Gastrocnemius medialis (tissue), 4 donors: ENCODE measurements at regions not wholly inside any gene's neighbourhood (a gene's known extent, or its start where the extent isn't known, plus 50 kb on each side); places are given as distances from the start of the nearest gene placed in this dataset.
"Not testable (repeated sequence)": the region's sequence is repeated elsewhere in the genome, so short reads cannot be mapped to it uniquely, and the experiment has no call there.

Experiments used
- ATAC-seq, 2 donors: fragments of 150-250 bp; one replicate each; pipeline ENCODE4 v1.9.1; 2016
- DNase-seq, 2 donors: peaks; one replicate each; pipeline ENCODE4 v3.0.0-alpha.2; 2019
- H3K27ac ChIP-seq, 4 donors: fragments of 200-600 bp; sonication (generic); 1 replicate in 1 of 4; 2 replicates in 3 of 4; pipeline ENCODE4 v1.5.1; 2016 to 2018; ENCODE audit warnings: mild to moderate bottlenecking in 2 of 4, moderate library complexity in 1 of 4
- H3K27me3 ChIP-seq, 3 donors: fragments of 200-600 bp; sonication (generic) in 2 of 3; 1 replicate in 1 of 3; 2 replicates in 2 of 3; pipeline versions ENCODE4 v1.5.1 to v1.6.0; 2016 to 2019; ENCODE audit warnings: mild to moderate bottlenecking in 1 of 3, moderate library complexity in 1 of 3
- H3K36me3 ChIP-seq, 2 donors: fragments of 200-600 bp; sonication (generic) in 1 of 2; one replicate each; pipeline ENCODE4 v1.5.1; 2017 to 2018
- H3K4me1 ChIP-seq, 2 donors: fragments of 200-600 bp; sonication (generic) in 1 of 2; one replicate each; pipeline ENCODE4 v1.5.1; 2016 to 2017; ENCODE audit warnings: mild to moderate bottlenecking in 2 of 2
- H3K4me3 ChIP-seq, 4 donors: fragments of 200-600 bp; sonication (generic) in 3 of 4; 1 replicate in 1 of 4; 2 replicates in 3 of 4; pipeline ENCODE4 v1.5.1; 2016 to 2019; ENCODE audit warnings: mild to moderate bottlenecking in 2 of 4
- H3K9me3 ChIP-seq, 3 donors: fragments of 200-600 bp; sonication (generic) in 2 of 3; 1 replicate in 1 of 3; 2 replicates in 2 of 3; pipeline ENCODE4 v1.5.1; 2016 to 2019
- POLR2A ChIP-seq, 2 donors: fragments of 450-650 bp; IDR thresholded peaks; one replicate each; pipeline ENCODE4 v1.6.1; 2017; ENCODE audit warnings: antibody characterized with exemption in 2 of 2, mild to moderate bottlenecking in 2 of 2, moderate library complexity in 2 of 2
- in situ Hi-C, 4 donors: fragments of 200-750 bp; cut with MboI; loops; one replicate each; pipeline versions ENCODE4 v1.15.0 to v1.8.0; 2017; ENCODE audit warnings: low sequenced_read_pairs in 4 of 4
- intact Hi-C: fragments of 100-400 bp; cut with DNase I; formaldehyde crosslinking; loops from one replicate; pipeline ENCODE4 v1.15.1; 2023; ENCODE audit warnings: low total_unique reads
- TF ChIP-seq, protein P1 (sequence below), 5 experiments: fragments of 450-650 bp in 3 of 5; fragments of 200-600 bp in 2 of 5; sonication (generic) in 2 of 5; IDR thresholded peaks in 4 of 5; conservative IDR thresholded peaks in 1 of 5; 1 replicate in 4 of 5; 2 replicates in 1 of 5; pipeline ENCODE4 v1.5.1; 2016 to 2019; ENCODE audit warnings: antibody characterized with exemption in 5 of 5, mild to moderate bottlenecking in 3 of 5, moderate library complexity in 3 of 5

DNA sequence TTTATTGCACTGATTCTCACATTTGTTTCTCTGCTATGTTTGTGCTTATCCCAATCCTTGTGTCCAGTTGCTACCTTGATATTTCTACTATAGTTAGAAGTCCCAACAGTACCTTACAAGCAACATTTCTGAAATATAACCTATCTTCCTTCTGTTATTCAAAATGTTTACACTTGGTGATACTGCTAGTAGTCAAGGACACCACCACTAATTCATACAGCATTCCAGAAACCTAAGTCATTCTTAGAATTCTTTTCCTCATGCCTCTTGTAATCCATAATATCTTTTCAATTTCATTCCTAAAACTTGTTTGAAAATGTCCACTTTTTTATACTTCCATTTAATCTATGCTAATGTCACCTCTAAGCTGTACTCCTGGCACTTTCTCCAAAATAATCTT, 2132.1 kb downstream of the NCAM2 start:
- Histone ChIP-seq H3K4me1 (no peaks in the 10 kb centered on the region), H3K36me3 (no peaks in the 10 kb centered on the region), H3K4me3 (no peak overlapping the region), H3K9me3 (no peaks in the 10 kb centered on the region), H3K27ac (no peak overlapping the region), H3K27me3 (no peaks in the 10 kb centered on the region)
- ATAC-seq (no peak), DNase-seq (no peak)
- TF ChIP-seq POLR2A (IDR thresholded peaks at IDR 0.05), result no peak
- TF ChIP-seq, protein P1, sequence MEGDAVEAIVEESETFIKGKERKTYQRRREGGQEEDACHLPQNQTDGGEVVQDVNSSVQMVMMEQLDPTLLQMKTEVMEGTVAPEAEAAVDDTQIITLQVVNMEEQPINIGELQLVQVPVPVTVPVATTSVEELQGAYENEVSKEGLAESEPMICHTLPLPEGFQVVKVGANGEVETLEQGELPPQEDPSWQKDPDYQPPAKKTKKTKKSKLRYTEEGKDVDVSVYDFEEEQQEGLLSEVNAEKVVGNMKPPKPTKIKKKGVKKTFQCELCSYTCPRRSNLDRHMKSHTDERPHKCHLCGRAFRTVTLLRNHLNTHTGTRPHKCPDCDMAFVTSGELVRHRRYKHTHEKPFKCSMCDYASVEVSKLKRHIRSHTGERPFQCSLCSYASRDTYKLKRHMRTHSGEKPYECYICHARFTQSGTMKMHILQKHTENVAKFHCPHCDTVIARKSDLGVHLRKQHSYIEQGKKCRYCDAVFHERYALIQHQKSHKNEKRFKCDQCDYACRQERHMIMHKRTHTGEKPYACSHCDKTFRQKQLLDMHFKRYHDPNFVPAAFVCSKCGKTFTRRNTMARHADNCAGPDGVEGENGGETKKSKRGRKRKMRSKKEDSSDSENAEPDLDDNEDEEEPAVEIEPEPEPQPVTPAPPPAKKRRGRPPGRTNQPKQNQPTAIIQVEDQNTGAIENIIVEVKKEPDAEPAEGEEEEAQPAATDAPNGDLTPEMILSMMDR (IDR thresholded peaks at IDR 0.05 in 4 of 5, conservative IDR thresholded peaks at IDR 0.05 in 1 of 5), result no peak
- in situ Hi-C loops, result no loop called here
- intact Hi-C loops, result no loop called here

DNA sequence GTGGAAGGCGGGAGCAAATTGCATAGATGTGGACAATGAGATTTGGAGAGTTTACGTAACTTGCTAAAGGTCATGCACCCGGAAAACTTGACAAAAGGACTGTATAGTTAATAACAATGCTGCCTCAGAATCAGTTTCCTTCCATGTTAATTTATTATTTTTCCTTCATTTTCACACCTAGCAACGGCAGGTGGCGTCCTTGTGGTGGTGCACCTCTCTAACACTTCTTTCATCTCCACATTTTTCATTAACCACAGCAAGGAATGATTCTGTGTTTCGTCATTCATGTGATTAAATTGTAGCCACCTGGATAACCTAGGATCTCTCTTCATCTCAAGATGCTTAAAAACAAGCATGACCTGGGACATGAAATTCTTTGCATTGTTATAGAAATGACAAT, 2133.0 kb downstream of the NCAM2 start:
- TF ChIP-seq POLR2A (IDR thresholded peaks at IDR 0.05), result no peak
- TF ChIP-seq, protein P1 (IDR thresholded peaks at IDR 0.05 in 4 of 5, conservative IDR thresholded peaks at IDR 0.05 in 1 of 5), result no peak
- intact Hi-C loops, result no loop called here
- no peak for ATAC-seq
- Histone ChIP-seq H3K27ac (no peak overlapping the region), H3K4me3 (no peak overlapping the region), H3K36me3 (no peaks in the 10 kb centered on the region), H3K9me3 (no peaks in the 10 kb centered on the region), H3K27me3 (no peaks in the 10 kb centered on the region), H3K4me1 (no peaks in the 10 kb centered on the region)
- no peak for DNase-seq
- in situ Hi-C loops, result no loop called here

DNA sequence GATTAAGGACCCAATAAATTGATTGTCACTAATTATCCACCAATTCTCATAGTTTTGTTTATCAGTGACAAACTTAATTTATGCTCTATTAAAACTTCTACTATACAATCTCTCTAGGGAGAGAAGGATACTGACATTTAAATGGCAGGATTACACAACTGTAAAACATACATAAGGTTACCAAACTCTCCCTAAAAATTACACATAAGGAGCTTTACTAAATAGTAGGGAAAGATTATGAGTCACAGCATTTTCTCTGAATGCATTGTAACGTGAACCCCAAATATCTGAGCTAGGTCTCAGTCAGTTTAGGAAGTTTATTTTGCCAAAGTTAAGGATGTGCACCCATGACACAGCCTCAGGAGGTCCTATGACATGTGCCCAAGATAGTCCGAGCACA, 2140.6 kb downstream of the NCAM2 start:
- no peak for ATAC-seq

DNA sequence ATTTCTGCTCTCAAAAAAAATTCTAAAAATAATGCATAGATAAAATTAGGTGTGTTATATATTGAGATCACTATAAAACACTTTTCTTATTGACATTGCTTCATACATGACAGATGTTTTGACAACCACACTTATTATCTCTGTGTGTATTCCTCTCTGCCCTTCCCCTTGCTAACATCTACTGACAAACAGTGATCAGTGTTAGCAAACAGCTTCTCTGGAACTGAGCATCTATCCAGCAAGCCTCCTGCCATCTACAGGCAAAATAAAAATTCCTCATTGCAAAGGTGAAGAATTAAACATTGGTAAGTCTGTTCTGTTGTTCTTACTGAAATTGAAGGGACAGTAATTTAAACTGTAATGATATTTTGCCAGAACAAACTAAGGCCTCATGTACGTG, 2153.9 kb downstream of the NCAM2 start:
- H3K4me1 ChIP-seq, result no peaks in the 10 kb centered on the region
- DNase-seq (no peak), ATAC-seq (no peak)
- no peak overlapping the region for H3K4me3 ChIP-seq
- no peak overlapping the region for H3K27ac ChIP-seq
- no peaks in the 10 kb centered on the region for H3K9me3 ChIP-seq
- H3K27me3 ChIP-seq, result no peaks in the 10 kb centered on the region
- TF ChIP-seq POLR2A (IDR thresholded peaks at IDR 0.05), result no peak
- TF ChIP-seq, protein P1 (IDR thresholded peaks at IDR 0.05 in 4 of 5, conservative IDR thresholded peaks at IDR 0.05 in 1 of 5), result no peak
- no peaks in the 10 kb centered on the region for H3K36me3 ChIP-seq
- in situ Hi-C loops (no loop called here), intact Hi-C loops (no loop called here)

More for the DNA sequence above, 2140.6 kb downstream of the NCAM2 start:
- H3K36me3 ChIP-seq, result no peaks in the 10 kb centered on the region
- intact Hi-C loops, result no loop called here
- H3K27me3 ChIP-seq, result no peaks in the 10 kb centered on the region
- no peaks in the 10 kb centered on the region for H3K4me1 ChIP-seq
- TF ChIP-seq, protein P1 (IDR thresholded peaks at IDR 0.05 in 4 of 5, conservative IDR thresholded peaks at IDR 0.05 in 1 of 5), result no peak
- TF ChIP-seq POLR2A (IDR thresholded peaks at IDR 0.05), result no peak
- H3K9me3 ChIP-seq, result no peaks in the 10 kb centered on the region
- H3K4me3 ChIP-seq, result no peak overlapping the region
- in situ Hi-C loops, result no loop called here
- DNase-seq, result no peak
- H3K27ac ChIP-seq, result no peak overlapping the region

DNA sequence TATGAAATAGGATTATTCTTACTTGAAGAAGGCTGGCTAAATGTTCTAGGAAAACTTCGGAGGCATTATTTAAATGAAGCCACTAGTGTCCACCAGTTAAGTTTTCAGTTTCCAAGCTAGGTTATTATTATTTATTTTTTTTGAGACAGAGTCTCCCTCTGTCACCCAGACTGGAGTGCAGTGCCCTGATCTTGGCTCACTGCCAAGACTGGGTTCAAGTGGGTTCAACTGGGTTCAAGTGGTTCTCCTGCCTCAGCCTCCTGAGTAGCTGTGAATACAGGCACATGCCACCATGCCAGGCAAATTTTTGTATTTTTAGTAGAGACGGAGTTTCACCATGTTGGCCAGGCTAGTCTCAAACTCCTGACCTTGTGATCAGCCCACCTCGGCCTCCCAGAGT, 2155.6 kb downstream of the NCAM2 start:
- H3K36me3 ChIP-seq, H3K4me1 ChIP-seq, in situ Hi-C loops, intact Hi-C loops, H3K4me3 ChIP-seq, DNase-seq, ATAC-seq, H3K9me3 ChIP-seq, H3K27me3 ChIP-seq, H3K27ac ChIP-seq: not testable (repeated sequence)
